Smooth muscle cell (in vitro differentiated cells): ENCODE measurements at regions not wholly inside any gene's neighbourhood (a gene's known extent, or its start where the extent isn't known, plus 50 kb on each side); places are given as distances from the start of the nearest gene placed in this dataset.

ENCODE experiments used
- DNase-seq: peaks from one replicate; lab custom pipeline; 2025; ENCODE audit not compliant: unreplicated experiment; lab: John Stamatoyannopoulos, UW
- H2AFZ ChIP-seq: fragments of 200-600 bp; sonication (generic); 2 replicates; pipeline ENCODE4 v1.6.0; 2016; ENCODE audit warnings: antibody characterized with exemption, low read depth, mild to moderate bottlenecking
- H3F3A ChIP-seq: fragments of 200-600 bp; sonication (generic); 2 replicates; pipeline ENCODE4 v1.6.0; 2017; ENCODE audit warnings: antibody characterized with exemption, low read depth
- H3K27ac ChIP-seq: fragments of 200-600 bp; sonication (generic); 2 replicates; pipeline ENCODE4 v1.5.1; 2016; ENCODE audit warnings: low read depth, mild to moderate bottlenecking
- H3K27me3 ChIP-seq: fragments of 200-600 bp; sonication (generic); 2 replicates; pipeline ENCODE4 v1.6.1; 2016; ENCODE audit warnings: low read depth, mild to moderate bottlenecking
- H3K36me3 ChIP-seq: fragments of 200-600 bp; sonication (generic); 2 replicates; pipeline ENCODE4 v1.5.1; 2016; ENCODE audit warnings: low read depth
- H3K4me1 ChIP-seq: fragments of 200-600 bp; sonication (generic); 2 replicates; pipeline ENCODE4 v1.5.1; 2016; ENCODE audit warnings: low read depth
- H3K4me2 ChIP-seq: fragments of 200-600 bp; sonication (generic); 2 replicates; pipeline ENCODE4 v1.6.0; 2016; ENCODE audit warnings: mild to moderate bottlenecking
- H3K4me3 ChIP-seq: fragments of 200-600 bp; sonication (generic); 2 replicates; pipeline ENCODE4 v1.5.1; 2016; ENCODE audit warnings: mild to moderate bottlenecking
- H3K79me2 ChIP-seq: fragments of 200-600 bp; sonication (generic); 2 replicates; pipeline ENCODE4 v1.6.0; 2016; ENCODE audit warnings: low read depth, mild to moderate bottlenecking
- H3K9ac ChIP-seq: fragments of 200-600 bp; sonication (generic); 2 replicates; pipeline ENCODE4 v1.6.0; 2016; ENCODE audit warnings: low read depth
- H3K9me3 ChIP-seq: fragments of 200-600 bp; sonication (generic); replicated peaks from 2 replicates; pipeline ENCODE4 v1.5.1; 2016; ENCODE audit warnings: low read depth
- H4K20me1 ChIP-seq: fragments of 200-600 bp; sonication (generic); 2 replicates; pipeline ENCODE4 v1.6.0; 2016; ENCODE audit warnings: low read depth
- WGBS: methylation state at CpG from one replicate; pipeline ENCODE4 v1.1.7; 2016; ENCODE audit warnings: low lambda C conversion rate; 5-methylcytosine and 5-hydroxymethylcytosine counted together
- TF ChIP-seq, protein P1 (sequence below): fragments of 200-600 bp; sonication (generic); IDR thresholded peaks from 2 replicates; pipeline ENCODE4 v1.5.1; 2017; ENCODE audit warnings: borderline replicate concordance, mild to moderate bottlenecking, antibody characterized with exemption; ENCODE audit not compliant: insufficient read depth, poor library complexity, severe bottlenecking

DNA sequence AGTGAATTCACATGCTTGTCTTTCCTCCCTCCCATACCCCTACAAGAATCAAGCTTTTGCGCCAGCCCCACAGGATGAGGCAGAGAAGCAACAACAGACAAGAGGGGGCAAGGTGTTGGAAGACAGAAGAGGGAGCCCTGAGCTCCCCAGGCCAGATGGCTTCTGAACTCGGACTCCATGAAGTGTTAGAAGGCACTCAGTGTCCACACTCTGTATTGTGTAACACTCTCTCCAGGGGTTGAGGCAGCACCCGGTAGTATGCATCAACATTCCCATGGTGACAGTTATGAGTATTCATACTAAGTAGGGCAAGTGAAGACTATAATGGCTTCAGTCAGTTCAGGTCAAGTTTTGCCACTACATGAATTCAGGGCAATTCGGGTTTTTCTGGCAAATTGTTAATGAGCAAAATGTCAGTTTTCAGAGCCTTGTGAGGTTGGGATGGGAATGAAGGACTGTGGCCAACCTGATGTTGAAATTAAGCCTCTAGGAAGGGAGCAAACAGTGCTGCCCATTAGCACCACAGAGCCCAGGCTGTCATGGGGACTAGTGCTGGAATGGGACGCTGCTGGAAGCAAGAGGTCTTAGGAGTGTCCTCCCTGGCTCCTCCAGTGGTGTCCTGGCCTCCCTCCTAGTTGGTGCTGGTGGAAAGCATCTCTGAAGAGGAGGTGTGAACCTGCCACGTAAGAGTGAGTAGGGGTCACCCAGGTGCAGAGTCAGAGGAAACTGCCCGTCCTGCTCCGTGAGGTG is 79.4 kb downstream of the KLF15 start:
- TF ChIP-seq, protein P1, sequence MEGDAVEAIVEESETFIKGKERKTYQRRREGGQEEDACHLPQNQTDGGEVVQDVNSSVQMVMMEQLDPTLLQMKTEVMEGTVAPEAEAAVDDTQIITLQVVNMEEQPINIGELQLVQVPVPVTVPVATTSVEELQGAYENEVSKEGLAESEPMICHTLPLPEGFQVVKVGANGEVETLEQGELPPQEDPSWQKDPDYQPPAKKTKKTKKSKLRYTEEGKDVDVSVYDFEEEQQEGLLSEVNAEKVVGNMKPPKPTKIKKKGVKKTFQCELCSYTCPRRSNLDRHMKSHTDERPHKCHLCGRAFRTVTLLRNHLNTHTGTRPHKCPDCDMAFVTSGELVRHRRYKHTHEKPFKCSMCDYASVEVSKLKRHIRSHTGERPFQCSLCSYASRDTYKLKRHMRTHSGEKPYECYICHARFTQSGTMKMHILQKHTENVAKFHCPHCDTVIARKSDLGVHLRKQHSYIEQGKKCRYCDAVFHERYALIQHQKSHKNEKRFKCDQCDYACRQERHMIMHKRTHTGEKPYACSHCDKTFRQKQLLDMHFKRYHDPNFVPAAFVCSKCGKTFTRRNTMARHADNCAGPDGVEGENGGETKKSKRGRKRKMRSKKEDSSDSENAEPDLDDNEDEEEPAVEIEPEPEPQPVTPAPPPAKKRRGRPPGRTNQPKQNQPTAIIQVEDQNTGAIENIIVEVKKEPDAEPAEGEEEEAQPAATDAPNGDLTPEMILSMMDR = no peak
- no peak for DNase-seq
- no peak overlapping the region for H3K9ac ChIP-seq
- H3K36me3 ChIP-seq = no peaks in the 10 kb centered on the region
- no peaks in the 10 kb centered on the region for H3F3A ChIP-seq
- WGBS = 90% methylated on average over 8 of the region's 8 CpGs
- H3K4me3 ChIP-seq = no peak overlapping the region
- no peak overlapping the region for H3K4me2 ChIP-seq
- no peaks in the 10 kb centered on the region for H3K27me3 ChIP-seq
- no peaks in the 10 kb centered on the region for H4K20me1 ChIP-seq
- H3K9me3 ChIP-seq = no peaks in the 10 kb centered on the region
- H3K79me2 ChIP-seq = no peaks in the 10 kb centered on the region
- H2AFZ ChIP-seq = no peak overlapping the region
- H3K27ac ChIP-seq = no peak overlapping the region
- no peaks in the 10 kb centered on the region for H3K4me1 ChIP-seq

DNA sequence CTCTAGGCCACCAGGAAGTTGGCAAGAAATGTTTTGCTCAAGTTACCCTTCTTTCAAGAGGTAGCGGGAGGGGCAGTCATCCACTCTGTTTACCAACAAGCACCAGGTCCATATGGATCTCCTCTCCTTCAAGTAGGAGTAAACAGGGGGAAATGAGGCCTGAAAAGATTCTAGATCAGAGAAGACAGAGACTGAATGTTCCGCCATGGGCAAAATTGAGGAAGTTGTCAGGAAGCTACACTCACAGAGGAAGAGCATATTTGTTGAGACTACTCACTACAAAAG is 81.6 kb downstream of the KLF15 start:
- Histone ChIP-seq H3F3A (no peaks in the 10 kb centered on the region), H3K79me2 (no peaks in the 10 kb centered on the region), H3K4me1 (no peaks in the 10 kb centered on the region), H3K27me3 (no peaks in the 10 kb centered on the region), H3K36me3 (no peaks in the 10 kb centered on the region), H3K4me2 (no peak overlapping the region), H3K27ac (no peak overlapping the region), H3K9me3 (no peaks in the 10 kb centered on the region), H2AFZ (no peak overlapping the region), H3K9ac (no peak overlapping the region), H4K20me1 (no peaks in the 10 kb centered on the region), H3K4me3 (no peak overlapping the region)
- no peak for DNase-seq
- 100% methylated on average over 2 of the region's 2 CpGs for WGBS
- TF ChIP-seq, protein P1 = no peak

DNA sequence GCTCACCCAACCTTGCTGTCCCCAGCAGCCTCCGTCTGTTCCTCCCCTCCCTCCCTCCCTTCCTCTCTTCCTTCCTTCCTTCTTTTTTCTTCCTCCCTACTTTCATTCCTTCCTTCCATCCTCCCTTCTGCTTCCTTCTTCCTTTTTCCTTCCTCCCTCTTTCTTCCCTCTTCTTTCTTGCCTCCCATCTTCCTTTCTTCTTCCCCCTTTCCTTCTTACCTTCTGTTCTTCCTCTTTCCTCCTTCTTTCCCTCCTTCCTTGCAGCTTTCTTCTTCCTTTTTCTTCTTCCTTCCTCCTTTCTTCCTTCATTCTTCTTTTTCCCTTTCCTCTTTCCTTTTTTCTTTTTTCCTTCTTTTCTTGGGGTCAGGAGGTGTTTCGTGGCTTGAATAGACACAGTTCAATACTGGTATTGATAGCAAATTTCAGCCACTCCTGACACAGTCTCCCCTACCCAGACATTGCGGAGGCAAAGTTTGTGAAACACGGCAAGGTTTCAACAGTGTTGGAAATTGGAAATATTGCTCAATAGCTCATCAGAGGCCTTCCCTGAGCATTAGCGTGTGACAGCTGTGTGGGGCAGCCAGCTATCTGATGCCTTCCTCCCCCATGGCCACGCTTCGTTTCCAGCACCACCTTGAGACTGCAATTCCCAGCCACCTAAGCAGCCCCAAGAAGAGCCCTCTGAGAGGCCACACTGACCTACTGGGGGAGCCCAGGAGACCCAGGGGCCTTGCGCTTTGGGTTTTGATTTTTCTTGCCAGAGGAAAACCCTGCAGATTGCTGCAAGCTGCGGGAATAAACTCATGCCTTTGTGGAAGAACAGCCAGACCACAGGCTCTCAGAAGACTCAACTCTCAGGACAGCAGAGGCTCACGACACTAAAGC is 82.2 kb downstream of the KLF15 start:
- H3K9me3 ChIP-seq = no peaks in the 10 kb centered on the region
- H3F3A ChIP-seq = no peaks in the 10 kb centered on the region
- no peaks in the 10 kb centered on the region for H3K36me3 ChIP-seq
- no peak overlapping the region for H2AFZ ChIP-seq
- no peak overlapping the region for H3K4me3 ChIP-seq
- no peaks in the 10 kb centered on the region for H3K79me2 ChIP-seq
- TF ChIP-seq, protein P1 = no peak
- H3K9ac ChIP-seq = no peak overlapping the region
- no peak overlapping the region for H3K27ac ChIP-seq
- no peak overlapping the region for H3K4me2 ChIP-seq
- H3K4me1 ChIP-seq = no peaks in the 10 kb centered on the region
- H4K20me1 ChIP-seq = no peaks in the 10 kb centered on the region
- DNase-seq = no peak
- H3K27me3 ChIP-seq = no peaks in the 10 kb centered on the region
- WGBS = 87% methylated on average over 10 of the region's 10 CpGs
